ENCODE measurements at regions not wholly inside any gene's neighbourhood (a gene's known extent, or its start where the extent isn't known, plus 50 kb on each side); places are given as distances from the start of the nearest gene placed in this dataset.
"Not testable (repeated sequence)": the region's sequence is repeated elsewhere in the genome, so short reads cannot be mapped to it uniquely, and the experiment has no call there.

DNA sequence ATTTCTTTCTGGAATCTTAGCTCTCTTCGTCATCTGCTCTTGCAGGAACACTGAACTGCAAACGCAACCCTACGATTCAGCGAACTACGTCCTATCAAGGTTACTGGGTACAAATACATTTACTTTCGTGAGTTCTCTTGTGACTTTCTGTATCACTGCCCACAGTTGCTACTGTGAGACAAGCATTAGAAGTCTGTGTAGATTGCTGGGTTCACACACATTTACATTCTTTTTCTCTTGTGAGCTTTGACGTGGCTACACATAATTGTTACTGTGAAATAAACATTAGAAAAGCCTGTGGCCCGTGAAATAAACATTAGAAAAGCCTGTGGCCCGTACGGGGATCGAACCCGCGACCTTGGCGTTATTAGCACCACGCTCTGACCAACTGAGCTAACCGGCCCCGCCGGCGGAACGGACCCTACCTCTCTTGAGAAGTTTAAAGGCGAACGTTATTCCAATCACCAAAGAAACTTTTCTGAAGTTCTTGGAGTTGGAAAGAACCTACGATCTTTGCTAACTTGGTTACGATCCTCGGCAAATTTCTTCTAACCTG, 61.2 kb upstream of the ZNF322 start:
- DNase-seq (ENCODE audit: low read depth in 4 of 4, low spot score in 1 of 4), result not testable (repeated sequence)

- DNase-seq (ENCODE audit: low read depth in 4 of 4, low spot score in 1 of 4), result not testable (repeated sequence)
These were observed 70.6 kb upstream of the ZNF322 start for GRCh38 chr6:26730019-26730766.

DNA sequence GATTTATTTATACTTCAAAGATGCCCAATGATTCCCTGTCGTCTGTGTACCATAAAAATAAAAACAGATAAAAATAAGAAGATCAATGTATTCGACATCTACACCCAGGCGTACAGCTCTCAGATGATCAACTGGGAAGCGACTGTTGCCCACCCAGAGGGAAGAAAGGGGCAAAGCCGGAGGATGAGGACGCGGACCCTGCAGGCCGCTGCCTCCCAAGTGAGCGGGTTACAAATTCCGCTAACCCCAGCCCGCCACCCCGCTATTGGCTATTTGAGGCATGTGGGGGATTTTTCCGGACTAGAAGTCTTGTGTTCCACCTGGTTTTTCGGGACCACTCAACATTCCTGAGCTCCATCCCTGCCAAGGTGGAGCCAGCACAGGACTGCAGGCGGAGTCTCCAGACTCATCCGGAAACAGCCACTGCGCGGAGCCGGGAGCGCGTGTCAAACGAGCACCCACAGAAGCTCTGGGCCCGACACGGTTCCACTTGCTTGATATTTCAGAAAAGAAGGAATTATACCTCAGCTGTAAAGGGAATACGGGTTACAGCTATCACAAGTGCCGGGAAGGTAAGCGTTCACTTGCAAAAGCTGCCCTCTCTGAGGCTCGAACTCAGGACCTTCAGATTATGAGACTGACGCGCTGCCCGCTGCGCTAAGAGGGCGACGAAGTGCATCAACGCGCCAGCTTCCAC, 75.4 kb upstream of the ZNF322 start:
- not testable (repeated sequence) for DNase-seq (ENCODE audit: low read depth in 4 of 4, low spot score in 1 of 4)

DNA sequence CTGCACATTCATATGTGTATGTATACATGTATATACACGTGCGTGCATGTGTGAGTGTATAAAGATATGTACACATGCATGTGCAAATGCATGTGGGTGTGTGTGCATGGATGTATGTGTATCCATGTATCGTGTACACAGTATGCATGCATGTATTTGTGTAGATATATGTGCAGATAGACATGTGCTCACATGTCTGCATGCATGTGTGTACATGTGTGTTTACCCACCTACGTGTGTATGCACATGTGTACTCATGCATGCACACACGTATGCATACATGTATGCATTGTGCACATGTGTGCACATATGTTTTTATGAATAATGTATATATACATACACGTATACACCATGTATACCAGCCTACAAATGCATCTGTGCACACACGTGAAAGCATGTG, 80.3 kb upstream of the ZNF322 start:
- no peak for DNase-seq (ENCODE audit: low read depth in 4 of 4, low spot score in 1 of 4)

DNA sequence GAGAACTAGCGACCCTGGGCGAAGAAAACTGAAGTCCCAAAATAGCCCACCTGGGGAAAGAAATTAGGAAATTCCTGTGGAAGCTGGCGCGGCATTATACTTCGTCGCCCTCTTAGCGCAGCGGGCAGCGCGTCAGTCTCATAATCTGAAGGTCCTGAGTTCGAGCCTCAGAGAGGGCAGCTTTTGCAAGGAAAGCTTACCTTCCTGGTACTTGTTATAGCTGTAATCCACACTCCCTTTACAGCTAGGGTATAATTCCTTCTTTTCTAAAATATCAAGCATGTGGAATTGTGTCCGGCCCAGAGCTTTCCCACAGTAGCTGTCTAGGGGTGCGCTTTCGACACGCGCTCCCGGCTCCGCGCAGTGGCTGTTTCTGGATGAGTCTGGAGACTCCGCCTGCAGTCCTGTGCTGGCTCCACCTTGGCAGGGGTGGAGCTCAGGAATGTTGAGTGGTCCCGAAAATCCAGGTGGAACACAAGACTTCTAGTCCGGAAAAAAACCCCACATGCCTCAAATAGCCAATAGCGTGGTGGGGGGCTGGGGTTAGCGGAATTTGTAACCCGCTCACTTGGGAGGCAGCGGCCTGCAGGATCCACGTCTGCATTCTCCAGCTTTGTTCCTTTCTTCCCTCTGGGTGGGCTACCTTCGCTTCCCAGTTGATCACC, 83.7 kb upstream of the ZNF322 start:
- no peak for DNase-seq (ENCODE audit: low read depth in 4 of 4, low spot score in 1 of 4)

GRCh38 chr6:26743941-26744699, 84.6 kb upstream of the ZNF322 start:
- no peak for DNase-seq (ENCODE audit: low read depth in 4 of 4, low spot score in 1 of 4)

DNA sequence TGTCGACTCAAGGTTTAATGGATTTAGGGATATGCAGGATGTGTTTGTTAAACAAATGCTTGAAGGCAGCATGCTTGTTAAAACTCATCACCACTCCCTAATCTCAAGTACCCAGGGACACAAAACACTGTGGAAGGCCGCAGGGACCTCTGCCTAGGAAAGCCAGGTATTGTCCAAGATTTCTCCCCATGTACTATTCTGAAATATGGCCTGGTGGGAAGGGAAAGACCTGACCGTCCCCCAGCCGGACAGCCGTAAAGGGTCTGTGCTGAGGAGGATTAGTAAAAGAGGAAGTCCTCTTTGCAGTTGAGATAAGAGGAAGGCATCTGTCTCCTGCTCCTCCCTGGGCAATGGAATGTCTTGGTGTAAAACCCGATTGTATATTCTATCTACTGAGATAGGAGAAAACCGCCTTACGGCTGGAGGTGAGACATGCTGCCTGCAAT, 85.3 kb upstream of the ZNF322 start:
- not testable (repeated sequence) for DNase-seq (ENCODE audit: low read depth in 4 of 4, low spot score in 1 of 4)

DNA sequence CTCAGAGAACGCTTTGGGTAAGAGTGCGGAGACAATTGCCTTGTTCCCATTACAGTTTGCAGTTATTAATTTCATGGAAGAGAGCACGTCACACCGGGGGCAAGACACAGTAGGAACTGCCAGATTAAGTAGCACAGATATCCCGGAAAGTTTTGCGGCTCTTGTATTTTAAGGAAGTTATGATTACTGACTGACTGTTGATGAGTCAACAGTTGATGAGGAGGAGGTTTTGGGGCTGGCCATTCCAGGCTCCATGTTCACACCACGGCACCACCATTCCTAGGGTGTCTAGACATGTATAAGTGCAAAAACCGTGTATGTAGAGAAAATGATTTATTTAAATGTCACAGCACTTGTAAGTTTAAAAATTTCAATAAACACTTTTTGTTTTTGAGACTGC, 86.4 kb upstream of the ZNF322 start:
- not testable (repeated sequence) for DNase-seq (ENCODE audit: low read depth in 4 of 4, low spot score in 1 of 4)

GRCh38 chr6:26749126-26749758, 89.7 kb upstream of the ZNF322 start:
- not testable (repeated sequence) for DNase-seq (ENCODE audit: low read depth in 4 of 4, low spot score in 1 of 4)

DNA sequence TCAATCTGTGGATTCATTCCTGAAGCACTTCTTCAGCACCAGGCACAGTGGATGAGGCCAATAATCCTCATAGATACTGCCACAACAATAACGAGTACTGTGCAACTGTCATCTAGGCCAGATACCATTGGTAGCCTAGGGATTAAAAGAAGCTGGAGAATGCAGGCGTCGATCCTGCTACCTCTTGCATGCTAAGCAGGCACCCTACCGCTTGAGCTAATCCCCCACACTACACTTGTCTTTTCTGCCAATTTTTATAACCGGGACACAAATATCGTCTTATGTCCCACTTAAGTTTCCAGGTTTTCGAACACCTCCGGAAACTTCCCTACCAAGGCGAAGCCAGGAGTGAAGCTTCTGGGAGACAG, 90.2 kb upstream of the ZNF322 start:
- not testable (repeated sequence) for DNase-seq (ENCODE audit: low read depth in 4 of 4, low spot score in 1 of 4)

DNA sequence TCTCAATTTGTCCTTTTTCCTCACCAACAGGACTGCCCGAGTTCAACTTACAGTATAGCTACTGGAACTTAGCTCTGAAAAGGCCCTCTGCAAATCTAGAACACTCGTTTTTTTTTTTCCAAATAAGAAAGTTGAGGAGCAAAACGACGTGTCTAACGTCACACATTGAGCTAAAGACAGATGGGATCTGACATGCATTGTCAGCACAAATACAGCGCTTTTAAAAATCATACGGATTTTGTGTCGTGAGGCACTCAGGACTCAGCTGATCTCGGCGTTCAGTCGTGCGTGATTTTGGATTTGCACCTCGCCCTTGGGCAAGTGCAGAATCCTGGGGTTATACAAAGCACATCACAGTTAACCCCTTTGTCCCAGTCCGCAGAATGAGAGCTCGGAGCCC, 94.7 kb upstream of the ZNF322 start:
- DNase-seq (ENCODE audit: low read depth in 4 of 4, low spot score in 1 of 4), result no peak

GRCh38 chr6:26754801-26755200, 95.3 kb upstream of the ZNF322 start:
- DNase-seq (ENCODE audit: low read depth in 4 of 4, low spot score in 1 of 4), result not testable (repeated sequence)

DNA sequence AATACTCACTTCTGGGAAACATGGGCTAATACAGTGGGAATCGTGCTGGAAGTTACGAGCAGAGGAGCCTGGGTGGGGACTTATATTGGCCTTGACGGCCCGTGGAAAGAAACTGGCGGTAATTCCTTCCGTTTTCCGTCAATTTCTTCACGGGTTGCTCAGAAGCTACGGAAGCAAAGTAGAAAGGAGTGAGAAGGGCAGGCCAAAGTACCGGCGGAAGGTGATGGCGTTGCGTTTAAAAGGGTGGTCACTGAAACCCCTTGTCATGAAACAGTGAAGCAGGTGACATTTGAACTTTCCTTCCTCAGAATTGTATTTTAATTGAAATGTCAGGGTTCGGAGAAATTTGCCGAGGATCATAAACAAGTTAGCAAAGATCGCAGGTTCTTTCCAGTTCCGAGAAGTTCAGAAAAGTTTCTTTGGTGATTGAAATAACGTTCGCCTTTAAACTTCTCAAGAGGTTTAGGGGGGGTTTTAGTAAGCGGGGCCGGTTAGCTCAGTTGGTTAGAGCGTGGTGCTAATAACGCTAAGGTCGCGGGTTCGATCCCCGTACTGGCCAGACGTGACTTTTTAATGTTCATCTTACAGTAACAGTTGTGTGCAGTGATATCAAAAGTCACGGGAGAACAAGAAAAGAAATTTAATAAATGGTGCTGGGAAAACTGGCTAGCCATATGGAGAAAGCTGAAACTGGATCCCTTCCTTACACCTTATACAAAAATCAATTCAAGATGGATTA, 96.7 kb upstream of the ZNF322 start:
- DNase-seq (ENCODE audit: low read depth in 4 of 4, low spot score in 1 of 4), result not testable (repeated sequence)

GRCh38 chr6:26766203-26766902, 106.8 kb upstream of the ZNF322 start:
- DNase-seq (ENCODE audit: low read depth in 4 of 4, low spot score in 1 of 4), result not testable (repeated sequence)

DNA sequence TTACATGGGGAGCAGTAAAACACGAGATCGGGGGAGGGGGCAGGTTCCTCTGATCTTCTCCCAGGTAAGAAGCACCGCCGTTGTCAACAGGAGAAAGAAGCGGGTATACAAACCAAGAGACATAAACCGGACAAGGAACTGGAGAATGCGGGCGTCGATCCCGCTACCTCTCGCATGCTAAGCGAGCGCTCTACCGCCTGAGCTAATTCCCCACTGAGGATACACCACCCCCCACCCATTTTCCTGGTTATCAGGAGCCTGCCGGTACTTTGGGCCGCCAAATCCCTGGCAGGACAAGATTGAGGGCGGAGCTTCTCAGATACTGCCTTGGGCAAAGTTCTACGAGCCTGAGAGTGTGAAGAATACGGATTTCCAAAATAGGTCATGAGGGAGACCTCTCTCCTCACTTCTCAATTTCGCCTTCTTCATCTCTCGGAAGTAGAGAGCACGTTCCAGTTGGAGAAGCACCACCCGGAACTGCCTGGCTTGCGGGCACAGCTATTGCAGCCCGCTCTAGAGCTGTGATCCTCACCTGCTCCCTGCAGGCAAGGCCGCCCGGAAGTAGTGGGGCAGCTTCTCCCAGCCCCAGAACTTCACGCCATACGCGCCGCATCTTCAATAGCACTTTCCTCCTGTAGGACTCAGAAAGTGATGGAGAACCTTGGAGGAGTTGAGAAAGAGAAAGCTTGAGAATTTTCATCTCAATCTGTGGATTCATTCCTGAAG, 111.6 kb upstream of the ZNF322 start:
- not testable (repeated sequence) for DNase-seq (ENCODE audit: low read depth in 4 of 4, low spot score in 1 of 4)

- DNase-seq (ENCODE audit: low read depth in 4 of 4, low spot score in 1 of 4), result not testable (repeated sequence)
These were observed 113.9 kb upstream of the ZNF322 start for GRCh38 chr6:26773414-26773813.

DNA sequence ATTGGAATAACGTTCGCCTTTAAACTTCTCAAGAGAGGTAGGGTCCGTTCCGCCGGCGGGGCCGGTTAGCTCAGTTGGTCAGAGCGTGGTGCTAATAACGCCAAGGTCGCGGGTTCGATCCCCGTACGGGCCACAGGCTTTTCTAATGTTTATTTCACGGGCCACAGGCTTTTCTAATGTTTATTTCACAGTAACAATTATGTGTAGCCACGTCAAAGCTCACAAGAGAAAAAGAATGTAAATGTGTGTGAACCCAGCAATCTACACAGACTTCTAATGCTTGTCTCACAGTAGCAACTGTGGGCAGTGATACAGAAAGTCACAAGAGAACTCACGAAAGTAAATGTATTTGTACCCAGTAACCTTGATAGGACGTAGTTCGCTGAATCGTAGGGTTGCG, 121.0 kb upstream of the ZNF322 start:
- not testable (repeated sequence) for DNase-seq (ENCODE audit: low read depth in 4 of 4, low spot score in 1 of 4)

DNA sequence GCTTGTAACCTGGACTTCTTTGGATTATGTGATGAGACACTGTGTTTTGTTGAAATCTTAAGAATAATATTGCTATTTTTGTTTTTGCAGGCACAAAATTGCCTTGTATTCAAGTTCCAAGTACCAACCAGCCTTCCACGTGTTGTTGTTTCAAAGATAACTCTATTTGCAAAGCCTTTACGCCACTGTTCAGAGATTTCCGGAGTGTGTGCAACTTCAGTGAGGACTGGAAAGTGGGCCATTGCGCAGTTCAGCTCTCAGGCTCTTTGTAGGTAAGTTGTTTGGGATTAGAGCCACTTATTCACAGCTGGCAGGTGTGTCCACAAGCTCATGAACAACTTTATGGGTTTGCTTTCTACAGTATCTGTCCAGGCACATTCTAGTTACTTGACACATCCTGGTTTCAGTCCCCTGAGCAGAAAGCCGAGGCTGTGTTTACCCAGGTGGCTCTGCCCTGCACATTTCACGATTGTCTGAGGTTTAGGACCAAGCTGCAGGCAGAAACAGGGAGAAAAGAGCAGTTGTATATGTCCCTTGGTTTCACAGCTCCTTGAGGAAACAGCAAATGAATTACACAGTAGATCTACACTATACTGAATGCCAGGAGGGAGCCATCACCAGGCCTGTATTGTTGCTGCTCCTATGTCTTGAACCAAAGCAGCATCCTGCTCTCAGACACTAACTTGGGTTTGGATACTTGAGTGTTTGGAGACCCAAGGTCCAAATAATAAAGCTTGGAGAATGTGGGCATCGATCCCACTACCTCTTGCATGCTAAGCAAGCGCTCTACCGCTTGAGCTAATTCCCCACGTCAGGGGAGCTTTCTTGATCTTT, 136.1 kb upstream of the ZNF322 start:
- not testable (repeated sequence) for DNase-seq (ENCODE audit: low read depth in 4 of 4, low spot score in 1 of 4)
